ENCODE measurements at regions not wholly inside any gene's neighbourhood (a gene's known extent, or its start where the extent isn't known, plus 50 kb on each side); places are given as distances from the start of the nearest gene placed in this dataset.
"Not testable (repeated sequence)": the region's sequence is repeated elsewhere in the genome, so short reads cannot be mapped to it uniquely, and the experiment has no call there.

DNA sequence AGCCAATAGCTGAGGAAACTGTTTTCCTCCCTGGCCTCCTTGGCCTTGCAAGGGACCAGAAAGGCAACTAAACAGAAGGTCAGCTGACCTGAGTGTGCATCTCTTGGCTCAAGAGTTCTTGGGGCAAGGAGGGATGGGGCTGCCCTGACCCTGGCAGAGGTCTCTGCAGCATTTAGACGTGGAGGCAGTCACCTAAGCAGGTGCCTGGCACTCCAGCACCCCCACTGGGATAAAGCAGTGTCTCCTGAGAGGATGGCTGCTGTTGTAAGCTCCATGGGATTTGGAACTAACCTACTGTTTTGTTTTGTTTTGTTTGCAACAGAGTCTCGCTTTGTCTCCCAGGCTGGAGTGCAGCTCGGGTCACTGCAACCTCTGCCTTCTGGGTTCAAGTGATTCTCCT, 185.2 kb downstream of the TBC1D2B start:
- Histone ChIP-seq H3K4me1 (ENCODE audit: control insufficient read depth, extremely low read depth, insufficient read depth, low read length) (no peaks in the 10 kb centered on the region), H3K27ac (ENCODE audit: insufficient read depth, low read length) (no peak overlapping the region), H2AFZ (ENCODE audit: low read length) (no peak overlapping the region), H3K9me3 (ENCODE audit: control insufficient read depth, insufficient read depth, low read depth, low read length) (no peaks in the 10 kb centered on the region), H3K4me3 (replicated peaks in 1 of 4; ENCODE audit: control extremely low read depth in 1 of 4, insufficient read depth in 1 of 4, low read depth in 3 of 4, low read length in 4 of 4) (no peak overlapping the region), H4K20me1 (ENCODE audit: control insufficient read depth, extremely low read depth, insufficient read depth, low read length) (no peaks in the 10 kb centered on the region), H3K36me3 (ENCODE audit: control insufficient read depth, insufficient read depth, low read length) (no peaks in the 10 kb centered on the region), H3K79me2 (ENCODE audit: control insufficient read depth, insufficient read depth, low read length) (no peaks in the 10 kb centered on the region), H3K27me3 (ENCODE audit: control insufficient read depth, insufficient read depth, low read length) (no peaks in the 10 kb centered on the region), H3K9ac (ENCODE audit: insufficient read depth, low read length) (no peak overlapping the region), H3K4me2 (ENCODE audit: extremely low read depth, insufficient read depth, low read length) (no peak overlapping the region)
- no peak for DNase-seq (ENCODE audit: low read depth in 2 of 2)
- TF ChIP-seq, protein P1, sequence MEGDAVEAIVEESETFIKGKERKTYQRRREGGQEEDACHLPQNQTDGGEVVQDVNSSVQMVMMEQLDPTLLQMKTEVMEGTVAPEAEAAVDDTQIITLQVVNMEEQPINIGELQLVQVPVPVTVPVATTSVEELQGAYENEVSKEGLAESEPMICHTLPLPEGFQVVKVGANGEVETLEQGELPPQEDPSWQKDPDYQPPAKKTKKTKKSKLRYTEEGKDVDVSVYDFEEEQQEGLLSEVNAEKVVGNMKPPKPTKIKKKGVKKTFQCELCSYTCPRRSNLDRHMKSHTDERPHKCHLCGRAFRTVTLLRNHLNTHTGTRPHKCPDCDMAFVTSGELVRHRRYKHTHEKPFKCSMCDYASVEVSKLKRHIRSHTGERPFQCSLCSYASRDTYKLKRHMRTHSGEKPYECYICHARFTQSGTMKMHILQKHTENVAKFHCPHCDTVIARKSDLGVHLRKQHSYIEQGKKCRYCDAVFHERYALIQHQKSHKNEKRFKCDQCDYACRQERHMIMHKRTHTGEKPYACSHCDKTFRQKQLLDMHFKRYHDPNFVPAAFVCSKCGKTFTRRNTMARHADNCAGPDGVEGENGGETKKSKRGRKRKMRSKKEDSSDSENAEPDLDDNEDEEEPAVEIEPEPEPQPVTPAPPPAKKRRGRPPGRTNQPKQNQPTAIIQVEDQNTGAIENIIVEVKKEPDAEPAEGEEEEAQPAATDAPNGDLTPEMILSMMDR (conservative IDR thresholded peaks at IDR 0.05 in 1 of 2, IDR thresholded peaks at IDR 0.05 in 1 of 2; ENCODE audit: low read depth in 1 of 2, low read length in 2 of 2) = no peak
- no peak for TF ChIP-seq EZH2 (IDR thresholded peaks at IDR 0.05; ENCODE audit: low read length, missing control alignments)

DNA sequence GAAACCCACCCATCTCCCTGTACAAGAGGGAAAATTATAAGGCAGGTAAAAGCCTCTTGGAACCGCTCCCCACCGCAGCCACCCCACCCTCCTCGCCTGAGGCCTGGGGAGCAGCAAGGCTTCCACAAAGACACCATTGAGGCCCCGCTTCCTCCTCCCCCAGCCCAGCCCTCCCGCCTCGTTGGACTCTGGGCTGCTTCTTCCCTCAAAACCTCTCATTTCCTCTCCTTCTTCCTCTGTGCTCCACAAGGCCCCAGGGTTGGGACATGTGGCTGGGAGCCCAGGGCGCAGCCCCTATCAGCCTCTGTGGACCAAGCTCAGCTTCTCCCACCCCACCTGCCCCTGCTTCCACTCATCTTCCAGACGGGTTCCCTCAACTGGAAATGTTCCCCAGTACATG, 185.6 kb downstream of the TBC1D2B start:
- not testable (repeated sequence) for H3K4me1 ChIP-seq (ENCODE audit: control insufficient read depth, extremely low read depth, insufficient read depth, low read length); H4K20me1 ChIP-seq (ENCODE audit: control insufficient read depth, extremely low read depth, insufficient read depth, low read length); H3K27me3 ChIP-seq (ENCODE audit: control insufficient read depth, insufficient read depth, low read length); H2AFZ ChIP-seq (ENCODE audit: low read length); H3K36me3 ChIP-seq (ENCODE audit: control insufficient read depth, insufficient read depth, low read length); H3K79me2 ChIP-seq (ENCODE audit: control insufficient read depth, insufficient read depth, low read length); H3K27ac ChIP-seq (ENCODE audit: insufficient read depth, low read length); H3K4me3 ChIP-seq (replicated peaks in 1 of 4; ENCODE audit: control extremely low read depth in 1 of 4, insufficient read depth in 1 of 4, low read depth in 3 of 4, low read length in 4 of 4); H3K9ac ChIP-seq (ENCODE audit: insufficient read depth, low read length); H3K4me2 ChIP-seq (ENCODE audit: extremely low read depth, insufficient read depth, low read length); H3K9me3 ChIP-seq (ENCODE audit: control insufficient read depth, insufficient read depth, low read depth, low read length); DNase-seq (ENCODE audit: low read depth in 2 of 2)

DNA sequence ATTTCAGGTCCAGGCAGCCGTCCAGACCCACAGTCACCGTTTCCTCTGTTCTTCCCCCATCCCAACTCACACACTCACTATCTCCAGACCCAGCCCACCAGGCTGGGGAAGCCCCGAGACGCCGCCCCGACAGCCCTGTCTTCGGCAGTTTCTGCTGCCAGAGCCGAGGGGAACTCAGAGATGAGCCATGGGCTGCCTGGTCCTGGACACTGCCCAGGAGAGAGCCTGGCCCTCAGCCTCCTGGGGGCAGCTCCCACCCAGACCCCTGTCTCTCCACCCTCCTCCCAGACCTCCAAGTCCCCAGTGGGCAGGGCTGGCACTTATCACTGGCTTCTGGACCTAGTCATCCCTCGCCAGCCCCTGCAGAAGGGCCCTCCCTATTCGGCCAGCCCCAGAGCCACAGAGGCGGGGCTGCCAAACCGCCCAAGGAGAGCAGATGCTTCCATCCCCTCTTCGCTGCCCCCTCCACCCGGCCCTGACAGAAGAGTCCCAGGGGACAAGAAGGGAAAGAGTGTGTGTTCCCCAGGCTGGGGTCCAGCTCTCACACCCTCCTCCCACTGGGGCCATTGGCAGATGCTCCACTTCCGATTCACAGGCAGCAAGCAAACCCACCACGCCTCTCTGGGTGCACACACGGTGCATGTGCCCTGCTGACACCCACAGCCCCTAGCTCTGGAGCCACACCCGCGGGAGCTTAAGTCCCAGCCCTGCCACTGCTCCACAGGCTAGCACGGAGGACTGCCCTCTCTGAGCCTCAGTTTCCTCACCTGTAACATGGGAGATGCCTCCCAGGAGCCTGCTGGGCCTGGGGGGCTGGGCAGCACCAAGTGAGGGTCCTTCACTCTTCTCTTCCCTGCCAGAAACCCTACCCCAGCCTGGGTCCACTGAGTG, 186.4 kb downstream of the TBC1D2B start:
- H3K4me2 ChIP-seq (ENCODE audit: extremely low read depth, insufficient read depth, low read length) = not testable (repeated sequence)
- peak; percentile 13 to 27 for DNase-seq (ENCODE audit: low read depth in 2 of 2)

DNA sequence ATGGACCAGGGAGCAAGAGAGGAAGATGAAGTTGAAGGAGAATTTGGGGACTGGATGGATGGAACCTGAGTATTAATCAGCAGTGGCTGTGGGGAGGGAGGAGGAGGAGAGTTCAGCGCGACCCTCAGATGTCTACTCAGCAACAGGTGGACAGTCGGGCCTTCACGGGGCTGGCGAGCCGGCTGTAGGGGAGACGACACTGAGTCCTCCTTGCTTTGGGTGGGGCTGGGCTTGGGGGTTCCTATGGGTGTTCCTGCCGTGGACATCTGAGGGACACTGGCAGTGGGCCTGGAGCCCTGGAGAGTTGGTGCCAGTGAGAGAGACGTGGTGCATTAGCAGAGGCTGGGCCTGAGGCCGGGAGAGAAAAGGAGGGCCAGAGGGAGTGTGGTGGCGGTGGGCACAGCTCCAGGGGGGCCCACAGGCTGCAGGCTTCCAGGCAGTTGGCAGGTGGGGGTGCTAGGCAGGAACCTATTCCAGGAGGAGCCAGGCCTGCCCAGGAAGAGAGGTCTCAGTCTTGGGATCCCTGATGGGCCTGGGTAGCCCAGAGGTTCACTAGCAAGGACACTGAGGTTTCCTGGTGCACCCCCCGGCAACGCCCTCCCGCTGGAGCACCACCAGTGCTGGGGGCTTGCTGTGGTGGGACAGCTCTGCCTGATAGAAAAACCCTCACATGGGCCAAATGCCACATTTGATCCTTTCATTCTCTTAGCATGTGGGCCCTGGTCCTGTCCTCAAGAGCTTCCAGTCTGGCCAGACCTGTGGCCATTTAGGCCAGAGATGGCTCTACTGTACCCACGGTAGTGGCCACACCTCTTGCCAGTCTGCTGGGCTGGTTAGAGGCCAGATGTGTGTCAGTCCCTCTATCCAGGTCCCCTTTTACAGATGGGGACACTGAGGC, 187.4 kb downstream of the TBC1D2B start:
- not testable (repeated sequence) for H3K79me2 ChIP-seq (ENCODE audit: control insufficient read depth, insufficient read depth, low read length); H3K4me2 ChIP-seq (ENCODE audit: extremely low read depth, insufficient read depth, low read length); H4K20me1 ChIP-seq (ENCODE audit: control insufficient read depth, extremely low read depth, insufficient read depth, low read length); H3K27me3 ChIP-seq (ENCODE audit: control insufficient read depth, insufficient read depth, low read length); DNase-seq (ENCODE audit: low read depth in 2 of 2); H3K9ac ChIP-seq (ENCODE audit: insufficient read depth, low read length); H3K4me3 ChIP-seq (replicated peaks in 1 of 4; ENCODE audit: control extremely low read depth in 1 of 4, insufficient read depth in 1 of 4, low read depth in 3 of 4, low read length in 4 of 4); H3K9me3 ChIP-seq (ENCODE audit: control insufficient read depth, insufficient read depth, low read depth, low read length); H3K4me1 ChIP-seq (ENCODE audit: control insufficient read depth, extremely low read depth, insufficient read depth, low read length); H2AFZ ChIP-seq (ENCODE audit: low read length); H3K27ac ChIP-seq (ENCODE audit: insufficient read depth, low read length); H3K36me3 ChIP-seq (ENCODE audit: control insufficient read depth, insufficient read depth, low read length)

More for the DNA sequence above, 186.4 kb downstream of the TBC1D2B start:
- H3K4me1 ChIP-seq (ENCODE audit: control insufficient read depth, extremely low read depth, insufficient read depth, low read length); H3K4me3 ChIP-seq (replicated peaks in 1 of 4; ENCODE audit: control extremely low read depth in 1 of 4, insufficient read depth in 1 of 4, low read depth in 3 of 4, low read length in 4 of 4); H4K20me1 ChIP-seq (ENCODE audit: control insufficient read depth, extremely low read depth, insufficient read depth, low read length); H3K36me3 ChIP-seq (ENCODE audit: control insufficient read depth, insufficient read depth, low read length); H2AFZ ChIP-seq (ENCODE audit: low read length); H3K79me2 ChIP-seq (ENCODE audit: control insufficient read depth, insufficient read depth, low read length); H3K9ac ChIP-seq (ENCODE audit: insufficient read depth, low read length); H3K9me3 ChIP-seq (ENCODE audit: control insufficient read depth, insufficient read depth, low read depth, low read length); H3K27ac ChIP-seq (ENCODE audit: insufficient read depth, low read length); H3K27me3 ChIP-seq (ENCODE audit: control insufficient read depth, insufficient read depth, low read length): not testable (repeated sequence)
